Loucy (cell line): ENCODE measurements at regions not wholly inside any gene's neighbourhood (a gene's known extent, or its start where the extent isn't known, plus 50 kb on each side); places are given as distances from the start of the nearest gene placed in this dataset.

Experiments used
- H2AFZ ChIP-seq: fragments of 200-600 bp; sonication (generic); 2 replicates; pipeline ENCODE4 v1.6.0; 2016; ENCODE audit warnings: antibody characterized with exemption, mild to moderate bottlenecking, low read length, moderate library complexity
- H3F3A ChIP-seq: fragments of 200-600 bp; 2 replicates; pipeline ENCODE4 v1.6.0; 2016; ENCODE audit warnings: antibody characterized with exemption, low read depth, mild to moderate bottlenecking
- H3K27me3 ChIP-seq: fragments of 200-600 bp; sonication (generic); 2 replicates; pipeline ENCODE4 v1.6.1; 2014; ENCODE audit warnings: low read length, mild to moderate bottlenecking; ENCODE audit not compliant: insufficient read depth, poor library complexity, severe bottlenecking
- H3K36me3 ChIP-seq: fragments of 200-600 bp; sonication (generic); 2 replicates; pipeline ENCODE4 v1.6.1; 2016; ENCODE audit warnings: low read length; ENCODE audit not compliant: insufficient read depth
- H3K4me1 ChIP-seq: fragments of 200-600 bp; sonication (generic); 2 replicates; pipeline ENCODE4 v1.5.1; 2014; ENCODE audit warnings: low read length, mild to moderate bottlenecking; ENCODE audit not compliant: insufficient read depth, poor library complexity, severe bottlenecking
- H3K4me2 ChIP-seq: fragments of 200-600 bp; sonication (generic); 2 replicates; pipeline ENCODE4 v1.6.0; 2014; ENCODE audit warnings: antibody characterized with exemption, low read length, low read depth, mild to moderate bottlenecking; ENCODE audit not compliant: poor library complexity, severe bottlenecking
- H3K4me3 ChIP-seq: fragments of 200-600 bp; sonication (generic); 2 replicates; pipeline ENCODE4 v1.5.1; 2014; ENCODE audit warnings: low read length, mild to moderate bottlenecking, mixed read lengths; ENCODE audit not compliant: poor library complexity, severe bottlenecking
- H3K79me2 ChIP-seq: fragments of 200-600 bp; sonication (generic); 2 replicates; pipeline ENCODE4 v1.6.1; 2014; ENCODE audit warnings: low read length; ENCODE audit not compliant: insufficient read depth
- H3K9ac ChIP-seq: fragments of 200-600 bp; sonication (generic); 2 replicates; pipeline ENCODE4 v1.6.0; 2014; ENCODE audit warnings: mild to moderate bottlenecking, low read depth, low read length, moderate library complexity; ENCODE audit not compliant: poor library complexity, severe bottlenecking
- H3K9me2 ChIP-seq: fragments of 200-600 bp; sonication (generic); replicated peaks from 2 replicates; pipeline ENCODE4 v1.6.1; 2016; ENCODE audit warnings: low read depth, low read length, mixed read lengths
- H3K9me3 ChIP-seq: fragments of 200-600 bp; sonication (generic); 2 replicates; pipeline ENCODE4 v1.6.1; 2014; ENCODE audit warnings: mild to moderate bottlenecking, antibody characterized with exemption, low read length, low read depth; ENCODE audit not compliant: insufficient read depth
- H4K20me1 ChIP-seq: fragments of 200-600 bp; sonication (generic); 2 replicates; pipeline ENCODE4 v1.6.0; 2014; ENCODE audit warnings: antibody characterized with exemption, low read length, mild to moderate bottlenecking; ENCODE audit not compliant: insufficient read depth, poor library complexity, severe bottlenecking
- CTCF ChIP-seq: fragments of 200-600 bp; sonication (generic); conservative IDR thresholded peaks from 2 replicates; pipeline ENCODE4 v1.5.1; 2014; ENCODE audit warnings: mild to moderate bottlenecking, antibody characterized with exemption, low read length
- EZH2phosphoT487 ChIP-seq: fragments of 200-600 bp; IDR thresholded peaks from 2 replicates; pipeline ENCODE4 v1.6.1; 2018; ENCODE audit warnings: antibody characterized with exemption, mild to moderate bottlenecking, moderate library complexity, borderline replicate concordance

GRCh38 chr11:70888061-70888460, 364.3 kb downstream of the SHANK2 start:
- Histone ChIP-seq H3K9ac (no peak overlapping the region), H2AFZ (no peak overlapping the region), H3K4me2 (no peak overlapping the region), H3K36me3 (no peaks in the 10 kb centered on the region), H3K9me2 (no peaks in the 10 kb centered on the region), H3K4me1 (no peaks in the 10 kb centered on the region), H3K9me3 (peaks cover 11% of the 10 kb centered on the region; the same call in 1 of the 2 replicates), H3K4me3 (no peak overlapping the region), H3F3A (no peaks in the 10 kb centered on the region), H4K20me1 (no peaks in the 10 kb centered on the region), H3K79me2 (no peaks in the 10 kb centered on the region), H3K27me3 (no peaks in the 10 kb centered on the region)
- no peak for TF ChIP-seq CTCF
- no peak for TF ChIP-seq EZH2phosphoT487

GRCh38 chr11:70889411-70889810, 363.0 kb downstream of the SHANK2 start:
- TF ChIP-seq CTCF (no peak), EZH2phosphoT487 (no peak)
- H3K9me2 ChIP-seq, result no peaks in the 10 kb centered on the region

GRCh38 chr11:70891844-70892380, 360.5 kb downstream of the SHANK2 start:
- no peaks in the 10 kb centered on the region for H3F3A ChIP-seq
- TF ChIP-seq CTCF (no peak), EZH2phosphoT487 (no peak)

More at GRCh38 chr11:70889411-70889810, 363.0 kb downstream of the SHANK2 start:
- no peak overlapping the region for H3K9ac ChIP-seq
- H3F3A ChIP-seq, result no peaks in the 10 kb centered on the region
- H2AFZ ChIP-seq, result no peak overlapping the region
- no peaks in the 10 kb centered on the region for H3K4me1 ChIP-seq
- H3K27me3 ChIP-seq, result no peaks in the 10 kb centered on the region
- no peak overlapping the region for H3K4me2 ChIP-seq
- no peaks in the 10 kb centered on the region for H4K20me1 ChIP-seq
- no peaks in the 10 kb centered on the region for H3K36me3 ChIP-seq
- H3K4me3 ChIP-seq, result no peak overlapping the region
- H3K9me3 ChIP-seq, result peaks cover 11% of the 10 kb centered on the region; the same call in 1 of the 2 replicates
- no peaks in the 10 kb centered on the region for H3K79me2 ChIP-seq

More at GRCh38 chr11:70891844-70892380, 360.5 kb downstream of the SHANK2 start:
- no peak overlapping the region for H3K4me3 ChIP-seq
- H3K4me2 ChIP-seq, result no peak overlapping the region
- no peaks in the 10 kb centered on the region for H4K20me1 ChIP-seq
- H3K36me3 ChIP-seq, result no peaks in the 10 kb centered on the region
- H3K79me2 ChIP-seq, result no peaks in the 10 kb centered on the region
- H3K9ac ChIP-seq, result no peak overlapping the region
- H3K9me3 ChIP-seq, result peaks cover 19% of the 10 kb centered on the region; the same call in 1 of the 2 replicates
- no peaks in the 10 kb centered on the region for H3K27me3 ChIP-seq
- no peaks in the 10 kb centered on the region for H3K9me2 ChIP-seq
- no peak overlapping the region for H2AFZ ChIP-seq
- H3K4me1 ChIP-seq, result no peaks in the 10 kb centered on the region
